T-cell (primary cell): ENCODE measurements at regions not wholly inside any gene's neighbourhood (a gene's known extent, or its start where the extent isn't known, plus 50 kb on each side); places are given as distances from the start of the nearest gene placed in this dataset.

Experiments used
- ATAC-seq, 4 experiments: fragments of 200-7000 bp in 3 of 4; fragments of 150-1000 bp in 1 of 4; cut with Tn5 transposase; replicated peaks in 1 of 4; 1 replicate in 3 of 4; 2 replicates in 1 of 4; pipeline ENCODE4 v1.10.0; 2021; ENCODE audit warnings: moderate library complexity in 3 of 4, mild to moderate bottlenecking in 2 of 4, moderate number of reproducible peaks in 1 of 4
- CTCF ChIA-PET, 2 donors: fragments of 300-600 bp; sonication (Branson Sonifier 250); formaldehyde crosslinking; loops; one replicate each; lab custom pipeline; 2022; ENCODE audit warnings: antibody characterized with exemption in 2 of 2; lab: Charles Lee
- POLR2A ChIA-PET, 2 donors: fragments of 300-600 bp; sonication (Branson Sonifier 250); formaldehyde crosslinking; loops; one replicate each; lab custom pipeline; 2022; ENCODE audit warnings: antibody characterized with exemption in 2 of 2; lab: Charles Lee
- DNase-seq, 35 experiments: peaks; one replicate each; pipeline versions ENCODE4 v3.0.0 to v3.0.0-alpha.2; 2013 to 2023
- H3K27ac ChIP-seq: one replicate; pipeline ENCODE4 v1.5.1; 2013; ENCODE audit warnings: low read length
- H3K27me3 ChIP-seq, 2 experiments: replicated peaks in 1 of 2; 1 replicate in 1 of 2; 2 replicates in 1 of 2; pipeline versions ENCODE4 v1.6.1 to v1.7.0; 2013; ENCODE audit warnings: low read length in 1 of 2, mixed read lengths in 1 of 2; ENCODE audit not compliant: control insufficient read depth in 2 of 2, insufficient read depth in 2 of 2; ENCODE audit errors: extremely low read depth in 1 of 2
- H3K36me3 ChIP-seq, 2 donors: 1 replicate in 1 of 2; 2 replicates in 1 of 2; pipeline versions ENCODE4 v1.6.1 to v1.7.0; 2013; ENCODE audit warnings: low read length in 1 of 2; ENCODE audit not compliant: control insufficient read depth in 2 of 2, insufficient read depth in 1 of 2; ENCODE audit errors: extremely low read depth in 1 of 2
- H3K4me1 ChIP-seq, 2 experiments: 1 replicate in 1 of 2; 2 replicates in 1 of 2; pipeline versions ENCODE4 v1.6.1 to v1.7.0; 2013; ENCODE audit warnings: low read length in 2 of 2, mixed read lengths in 1 of 2; ENCODE audit not compliant: insufficient read depth in 2 of 2, control insufficient read depth in 1 of 2; ENCODE audit errors: extremely low read depth in 1 of 2
- H3K4me3 ChIP-seq, 2 donors: 1 replicate in 1 of 2; 2 replicates in 1 of 2; pipeline versions ENCODE4 v1.5.1 to v1.7.0; 2013; ENCODE audit warnings: mild to moderate bottlenecking in 2 of 2, low read length in 1 of 2, moderate library complexity in 1 of 2; ENCODE audit not compliant: control insufficient read depth in 1 of 2; ENCODE audit errors: extremely low read depth in 1 of 2
- H3K9me3 ChIP-seq: 2 replicates; pipeline ENCODE4 v1.7.0; 2013
- H3K27ac Mint-ChIP-seq, 2 donors: one replicate each; pipeline ENCODE4 v1.8.0; 2020 to 2021; ENCODE audit warnings: mild to moderate bottlenecking in 2 of 2, mixed read lengths in 2 of 2
- H3K27me3 Mint-ChIP-seq, 2 donors: one replicate each; pipeline ENCODE4 v1.8.0; 2021 to 2022; ENCODE audit warnings: mixed read lengths in 2 of 2
- H3K36me3 Mint-ChIP-seq: one replicate; pipeline ENCODE4 v1.8.0; 2021; ENCODE audit warnings: mixed read lengths
- H3K4me1 Mint-ChIP-seq, 3 donors: one replicate each; pipeline ENCODE4 v1.8.0; 2020 to 2022; ENCODE audit warnings: mixed read lengths in 3 of 3, mild to moderate bottlenecking in 1 of 3
- H3K4me3 Mint-ChIP-seq, 3 donors: one replicate each; pipeline ENCODE4 v1.8.0; 2020 to 2022; ENCODE audit warnings: mild to moderate bottlenecking in 3 of 3, mixed read lengths in 3 of 3, moderate library complexity in 3 of 3
- H3K9me3 Mint-ChIP-seq, 3 donors: one replicate each; pipeline ENCODE4 v1.8.0; 2020 to 2022; ENCODE audit warnings: mixed read lengths in 3 of 3
- WGBS: methylation state at CpG from one replicate; pipeline ENCODE4 v1.1.5; 2013; ENCODE audit warnings: missing lambda C conversion rate; ENCODE audit not compliant: insufficient coverage; 5-methylcytosine and 5-hydroxymethylcytosine counted together

DNA sequence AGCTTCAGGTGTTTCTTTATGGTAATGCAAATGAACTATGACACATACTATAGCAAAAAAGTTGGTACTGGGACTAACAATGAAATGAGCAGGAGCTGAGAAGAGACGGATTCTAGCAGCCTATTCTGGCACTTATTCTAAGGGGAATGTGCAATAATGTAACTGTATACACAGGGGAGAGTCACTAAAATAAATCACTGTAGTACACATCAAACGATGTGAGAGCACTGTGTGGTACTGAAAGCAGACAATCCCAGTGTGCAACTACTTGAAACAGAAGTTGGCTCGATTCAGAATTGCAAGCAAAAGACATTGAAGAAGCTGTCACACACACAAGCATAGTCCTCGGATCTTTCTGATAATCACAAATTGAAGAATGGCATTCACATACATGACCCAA, 1713.0 kb upstream of the CDH9 start:
- Histone ChIP-seq H3K4me3 (no peak overlapping the region), H3K27ac (no peak overlapping the region), H3K4me1 (no peaks in the 10 kb centered on the region), H3K9me3 (no peaks in the 10 kb centered on the region), H3K27me3 (no peaks in the 10 kb centered on the region), H3K36me3 (no peaks in the 10 kb centered on the region)
- Mint-ChIP-seq H3K9me3 (peaks cover 18 to 30% (median 30%) of the 10 kb centered on the region in 3 donors), H3K4me1 (no peaks in the 10 kb centered on the region), H3K27ac (no peak overlapping the region), H3K4me3 (no peak overlapping the region), H3K36me3 (no peaks in the 10 kb centered on the region), H3K27me3 (no peaks in the 10 kb centered on the region)
- no peak for DNase-seq
- ATAC-seq: no peak
- 84% methylated on average over 3 of the region's 4 CpGs for WGBS
- ChIA-PET CTCF (no interaction called here), POLR2A (interaction anchor here in 1 of 2 donors (0.5 kb wide), 1 partner anchor 120 kb away, joined by 3 read pairs; no protein-coding TSS in a partner anchor)

GRCh38 chr5:28750251-28750650, 1711.9 kb upstream of the CDH9 start:
- ATAC-seq (no peak), DNase-seq (no peak)
- ChIA-PET CTCF (no interaction called here), POLR2A (no interaction called here)
- Histone ChIP-seq H3K4me1 (no peaks in the 10 kb centered on the region), H3K9me3 (no peaks in the 10 kb centered on the region), H3K4me3 (no peak overlapping the region), H3K36me3 (no peaks in the 10 kb centered on the region), H3K27ac (no peak overlapping the region), H3K27me3 (no peaks in the 10 kb centered on the region)
- no peaks in the 10 kb centered on the region for H3K27me3 Mint-ChIP-seq
- no peaks in the 10 kb centered on the region for H3K4me1 Mint-ChIP-seq
- H3K9me3 Mint-ChIP-seq: peaks cover 14 to 20% (median 19%) of the 10 kb centered on the region in 3 donors
- no peak overlapping the region for H3K27ac Mint-ChIP-seq
- H3K4me3 Mint-ChIP-seq: no peak overlapping the region
- no peaks in the 10 kb centered on the region for H3K36me3 Mint-ChIP-seq

DNA sequence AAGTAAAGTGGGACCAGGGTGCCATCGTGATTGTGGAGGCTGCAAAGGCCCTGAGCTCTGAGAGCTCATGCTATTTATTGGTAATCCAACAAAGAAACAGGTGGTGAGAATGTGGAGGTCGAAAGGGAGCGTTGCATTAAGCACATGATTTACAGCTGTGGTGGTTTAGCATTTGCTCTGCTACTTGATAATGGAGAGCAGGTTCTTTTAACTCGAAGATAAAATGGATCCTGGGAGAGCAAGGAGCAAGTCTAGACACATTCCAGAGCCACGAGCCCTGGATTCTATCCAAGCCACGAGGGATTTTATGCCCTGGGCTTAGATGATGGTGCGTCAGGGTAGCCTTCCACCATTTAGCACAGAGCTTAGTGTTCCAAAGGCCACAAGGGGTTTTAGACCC, 1710.1 kb upstream of the CDH9 start:
- ChIA-PET POLR2A (no interaction called here), CTCF (interaction anchor here in 1 of 2 donors (0.6 kb wide), 1 partner anchor 312 kb away, joined by 5 read pairs; no protein-coding TSS in a partner anchor)
- WGBS: 53% methylated on average over 6 of the region's 7 CpGs
- Histone ChIP-seq H3K4me3 (no peak overlapping the region), H3K27me3 (no peaks in the 10 kb centered on the region), H3K9me3 (peaks cover 4% of the 10 kb centered on the region), H3K36me3 (no peaks in the 10 kb centered on the region), H3K27ac (no peak overlapping the region), H3K4me1 (no peaks in the 10 kb centered on the region)
- DNase-seq (no peak), ATAC-seq (no peak)
- peaks cover 11 to 21% (median 17%) of the 10 kb centered on the region in 3 donors for H3K9me3 Mint-ChIP-seq
- no peak overlapping the region for H3K27ac Mint-ChIP-seq
- no peaks in the 10 kb centered on the region for H3K36me3 Mint-ChIP-seq
- no peak overlapping the region for H3K4me3 Mint-ChIP-seq
- no peaks in the 10 kb centered on the region for H3K27me3 Mint-ChIP-seq
- no peaks in the 10 kb centered on the region for H3K4me1 Mint-ChIP-seq

GRCh38 chr5:28743716-28744110, 1705.3 kb upstream of the CDH9 start:
- Histone ChIP-seq H3K4me1 (no peaks in the 10 kb centered on the region), H3K4me3 (no peak overlapping the region), H3K27me3 (no peaks in the 10 kb centered on the region), H3K9me3 (peaks cover 4% of the 10 kb centered on the region), H3K36me3 (no peaks in the 10 kb centered on the region), H3K27ac (no peak overlapping the region)
- Mint-ChIP-seq H3K36me3 (no peaks in the 10 kb centered on the region), H3K27ac (no peak overlapping the region), H3K4me1 (no peaks in the 10 kb centered on the region), H3K9me3 (peaks cover 13 to 17% (median 14%) of the 10 kb centered on the region in 3 donors), H3K4me3 (no peak overlapping the region), H3K27me3 (no peaks in the 10 kb centered on the region)
- CTCF ChIA-PET: no interaction called here
- no peak for DNase-seq
- POLR2A ChIA-PET: no interaction called here
- no peak for ATAC-seq

GRCh38 chr5:28743025-28743715, 1704.8 kb upstream of the CDH9 start:
- Mint-ChIP-seq H3K4me3 (no peak overlapping the region), H3K27ac (no peak overlapping the region), H3K27me3 (no peaks in the 10 kb centered on the region), H3K36me3 (no peaks in the 10 kb centered on the region), H3K4me1 (no peaks in the 10 kb centered on the region), H3K9me3 (peaks cover 12 to 15% (median 14%) of the 10 kb centered on the region in 3 donors)
- Histone ChIP-seq H3K4me1 (no peaks in the 10 kb centered on the region), H3K27ac (no peak overlapping the region), H3K36me3 (no peaks in the 10 kb centered on the region), H3K27me3 (no peaks in the 10 kb centered on the region), H3K4me3 (no peak overlapping the region), H3K9me3 (peaks cover 4% of the 10 kb centered on the region)
- POLR2A ChIA-PET: no interaction called here
- no peak for DNase-seq
- CTCF ChIA-PET: no interaction called here
- WGBS: 11% methylated on average over 1 of the region's 1 CpG
- no peak for ATAC-seq

DNA sequence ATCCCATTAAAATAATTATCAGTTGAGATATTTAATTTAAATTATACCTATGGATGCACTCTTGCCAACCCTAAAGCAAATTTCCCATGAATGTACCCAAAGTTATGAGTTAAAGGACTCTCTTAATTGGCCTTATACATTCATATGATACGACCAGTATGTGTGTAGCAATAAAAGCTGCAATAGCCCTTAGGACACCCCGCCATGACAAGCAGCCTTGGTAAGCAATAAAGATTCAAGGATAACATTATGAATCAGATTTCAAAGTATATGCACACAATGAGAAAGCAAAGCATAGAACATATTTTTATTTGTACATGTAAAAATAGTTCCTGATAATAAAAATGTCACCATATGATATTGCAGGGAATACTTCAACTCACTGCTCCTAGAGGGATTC, 1699.3 kb upstream of the CDH9 start:
- Histone ChIP-seq H3K4me3 (no peak overlapping the region), H3K4me1 (no peaks in the 10 kb centered on the region), H3K36me3 (no peaks in the 10 kb centered on the region), H3K9me3 (peaks cover 2% of the 10 kb centered on the region), H3K27ac (no peak overlapping the region), H3K27me3 (no peaks in the 10 kb centered on the region)
- no peaks in the 10 kb centered on the region for H3K36me3 Mint-ChIP-seq
- ATAC-seq: no peak
- CTCF ChIA-PET: no interaction called here
- no peak overlapping the region for H3K27ac Mint-ChIP-seq
- peaks cover 13 to 20% (median 14%) of the 10 kb centered on the region in 3 donors for H3K9me3 Mint-ChIP-seq
- no peak for DNase-seq
- no peaks in the 10 kb centered on the region for H3K27me3 Mint-ChIP-seq
- no peaks in the 10 kb centered on the region for H3K4me1 Mint-ChIP-seq
- POLR2A ChIA-PET: no interaction called here
- no CpG with 5 or more reads among the region's 2 CpGs for WGBS
- no peak overlapping the region for H3K4me3 Mint-ChIP-seq

DNA sequence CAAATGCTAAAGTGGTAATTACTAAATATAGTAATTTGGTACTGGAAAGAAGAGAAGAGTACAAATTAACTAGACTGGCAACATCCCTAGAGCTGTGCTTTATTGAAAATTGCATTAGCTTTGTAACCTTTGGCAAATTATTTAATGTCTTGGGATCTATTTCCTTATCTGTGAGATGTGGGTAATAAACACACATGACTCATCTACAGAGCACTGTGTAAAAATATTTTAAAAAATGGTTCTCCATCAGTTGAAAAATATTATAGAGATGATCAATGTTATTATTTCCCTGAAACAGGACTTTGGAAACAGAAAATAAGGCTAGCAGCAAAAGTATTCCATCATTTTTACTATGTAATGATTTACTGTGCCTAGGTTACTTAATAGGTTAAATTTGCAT, 1698.8 kb upstream of the CDH9 start:
- Histone ChIP-seq H3K9me3 (peaks cover 2% of the 10 kb centered on the region), H3K36me3 (no peaks in the 10 kb centered on the region), H3K4me1 (no peaks in the 10 kb centered on the region), H3K27ac (no peak overlapping the region), H3K27me3 (no peaks in the 10 kb centered on the region), H3K4me3 (no peak overlapping the region)
- ATAC-seq: no peak
- no peaks in the 10 kb centered on the region for H3K36me3 Mint-ChIP-seq
- H3K4me1 Mint-ChIP-seq: no peaks in the 10 kb centered on the region
- H3K4me3 Mint-ChIP-seq: no peak overlapping the region
- no peak for DNase-seq
- ChIA-PET CTCF (no interaction called here), POLR2A (no interaction called here)
- H3K9me3 Mint-ChIP-seq: peaks cover 13 to 20% (median 14%) of the 10 kb centered on the region in 3 donors
- H3K27me3 Mint-ChIP-seq: no peaks in the 10 kb centered on the region
- H3K27ac Mint-ChIP-seq: no peak overlapping the region
